Vagina (tissue), 2 donors: ENCODE measurements at regions not wholly inside any gene's neighbourhood (a gene's known extent, or its start where the extent isn't known, plus 50 kb on each side); places are given as distances from the start of the nearest gene placed in this dataset.

Experiments
- DNase-seq, 2 donors: peaks; one replicate each; pipeline ENCODE4 v3.0.0-alpha.2; 2017; ENCODE audit errors: extremely low spot score in 2 of 2
- H3K27ac ChIP-seq: fragments of 200-600 bp; sonication (generic); one replicate; pipeline ENCODE4 v1.5.1; 2019
- H3K27me3 ChIP-seq: fragments of 200-600 bp; sonication (generic); one replicate; pipeline ENCODE4 v1.5.1; 2019
- H3K36me3 ChIP-seq, 2 donors: fragments of 200-600 bp; sonication (generic); one replicate each; pipeline ENCODE4 v1.5.1; 2017 to 2019
- H3K4me1 ChIP-seq: fragments of 200-600 bp; sonication (generic); one replicate; pipeline ENCODE4 v1.5.1; 2019
- H3K4me3 ChIP-seq, 2 donors: fragments of 200-600 bp; sonication (generic); 1 replicate in 1 of 2; 2 replicates in 1 of 2; pipeline ENCODE4 v1.5.1; 2016 to 2019
- H3K9me3 ChIP-seq: fragments of 200-600 bp; sonication (generic); one replicate; pipeline ENCODE4 v1.5.1; 2019
- CTCF ChIP-seq, 3 experiments: fragments of 450-650 bp in 2 of 3; fragments of 200-600 bp in 1 of 3; sonication (generic) in 1 of 3; IDR thresholded peaks; one replicate each; pipeline ENCODE4 v1.5.1; 2017 to 2019; ENCODE audit warnings: antibody characterized with exemption in 3 of 3, mild to moderate bottlenecking in 2 of 3, moderate library complexity in 2 of 3
- POLR2A ChIP-seq, 2 donors: fragments of 450-650 bp; IDR thresholded peaks; one replicate each; pipeline ENCODE4 v1.6.1; 2017; ENCODE audit warnings: antibody characterized with exemption in 2 of 2, mild to moderate bottlenecking in 2 of 2, moderate library complexity in 2 of 2
- POLR2AphosphoS5 ChIP-seq, 2 donors: sonication (generic); formaldehyde crosslinking; IDR thresholded peaks; one replicate each; pipeline ENCODE4 v1.9.0; 2017; ENCODE audit warnings: antibody characterized with exemption in 2 of 2, mild to moderate bottlenecking in 2 of 2, low read depth in 1 of 2; ENCODE audit not compliant: insufficient read depth in 1 of 2
- intact Hi-C: fragments of 100-400 bp; cut with DNase I; formaldehyde crosslinking; loops from one replicate; pipeline ENCODE4 v1.15.1; 2023

DNA sequence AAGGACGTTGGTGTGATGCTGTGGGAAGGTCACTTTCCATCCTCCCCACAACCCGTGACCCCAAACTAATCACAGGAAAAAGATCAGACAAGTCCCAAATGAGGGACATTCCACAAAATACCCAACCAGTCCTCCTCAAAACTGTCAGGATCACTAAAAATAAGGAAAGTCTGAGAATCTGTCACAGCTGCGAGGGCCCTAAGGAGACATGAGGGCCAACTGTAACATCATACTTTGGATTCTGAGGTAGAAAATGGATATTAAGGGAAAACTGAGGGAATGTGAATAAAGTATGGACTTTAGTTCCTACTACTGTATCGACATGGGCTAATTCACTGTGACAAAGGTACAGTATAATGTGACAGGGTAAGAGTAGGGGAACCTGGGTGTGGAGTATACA is 85.1 kb upstream of the FAM20C start:
- intact Hi-C loops = no loop called here
- Histone ChIP-seq H3K4me1 (no peaks in the 10 kb centered on the region), H3K9me3 (no peaks in the 10 kb centered on the region), H3K27ac (no peak overlapping the region), H3K27me3 (no peaks in the 10 kb centered on the region), H3K36me3 (no peaks in the 10 kb centered on the region), H3K4me3 (no peak overlapping the region)
- no peak for DNase-seq
- TF ChIP-seq POLR2A (IDR thresholded peaks at IDR 0.05) (no peak), POLR2AphosphoS5 (IDR thresholded peaks at IDR 0.05; ENCODE audit: insufficient read depth in 1 of 2, low read depth in 1 of 2) (no peak), CTCF (IDR thresholded peaks at IDR 0.05) (no peak)

DNA sequence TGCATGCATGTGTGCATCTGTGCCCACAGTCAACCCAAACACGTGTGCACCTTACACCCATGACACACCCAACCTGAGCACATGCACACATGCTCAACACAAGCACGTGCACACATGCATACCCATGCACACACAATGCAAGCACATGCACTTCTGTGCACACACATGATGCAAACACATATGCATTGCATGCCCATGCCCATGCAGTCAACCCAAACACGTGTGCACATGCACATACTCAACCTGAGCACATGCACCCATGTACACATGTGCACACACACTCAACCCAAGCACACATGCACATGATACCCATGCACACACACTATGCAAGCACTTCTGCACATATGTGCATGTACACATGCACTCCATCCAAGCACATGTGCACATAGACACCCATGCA is 84.5 kb upstream of the FAM20C start:
- Histone ChIP-seq H3K27me3 (no peaks in the 10 kb centered on the region), H3K9me3 (no peaks in the 10 kb centered on the region), H3K27ac (no peak overlapping the region), H3K36me3 (no peaks in the 10 kb centered on the region), H3K4me1 (no peaks in the 10 kb centered on the region), H3K4me3 (no peak overlapping the region)
- TF ChIP-seq POLR2AphosphoS5 (IDR thresholded peaks at IDR 0.05; ENCODE audit: insufficient read depth in 1 of 2, low read depth in 1 of 2) = no peak
- TF ChIP-seq POLR2A (IDR thresholded peaks at IDR 0.05) = no peak
- no peak for TF ChIP-seq CTCF (IDR thresholded peaks at IDR 0.05)
- intact Hi-C loops = no loop called here
- DNase-seq = no peak

DNA sequence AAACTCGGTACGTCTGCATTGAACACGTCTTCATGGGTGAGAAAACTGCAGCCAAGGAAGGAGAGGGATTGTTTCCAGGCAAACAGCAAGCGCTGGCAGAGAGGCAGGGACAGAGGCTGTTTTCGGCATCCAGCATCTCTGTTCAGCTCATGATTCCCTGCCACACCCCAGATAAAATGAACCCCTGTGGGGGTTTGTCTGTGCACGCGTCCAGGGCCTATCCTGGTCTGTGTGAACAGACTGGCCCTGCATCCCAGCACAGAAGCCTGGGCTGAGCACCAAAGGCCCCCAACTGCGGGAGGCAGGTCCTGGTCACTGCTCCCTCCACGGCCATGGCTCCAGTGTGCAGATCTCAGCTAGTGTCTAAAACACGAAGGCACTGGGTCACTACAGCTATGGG is 83.3 kb upstream of the FAM20C start:
- Histone ChIP-seq H3K27ac (no peak overlapping the region), H3K9me3 (no peaks in the 10 kb centered on the region), H3K4me1 (no peaks in the 10 kb centered on the region), H3K36me3 (no peaks in the 10 kb centered on the region), H3K27me3 (no peaks in the 10 kb centered on the region), H3K4me3 (no peak overlapping the region)
- TF ChIP-seq CTCF (IDR thresholded peaks at IDR 0.05) = no peak
- TF ChIP-seq POLR2AphosphoS5 (IDR thresholded peaks at IDR 0.05; ENCODE audit: insufficient read depth in 1 of 2, low read depth in 1 of 2) = no peak
- TF ChIP-seq POLR2A (IDR thresholded peaks at IDR 0.05) = no peak
- no peak for DNase-seq
- intact Hi-C loops = no loop called here

DNA sequence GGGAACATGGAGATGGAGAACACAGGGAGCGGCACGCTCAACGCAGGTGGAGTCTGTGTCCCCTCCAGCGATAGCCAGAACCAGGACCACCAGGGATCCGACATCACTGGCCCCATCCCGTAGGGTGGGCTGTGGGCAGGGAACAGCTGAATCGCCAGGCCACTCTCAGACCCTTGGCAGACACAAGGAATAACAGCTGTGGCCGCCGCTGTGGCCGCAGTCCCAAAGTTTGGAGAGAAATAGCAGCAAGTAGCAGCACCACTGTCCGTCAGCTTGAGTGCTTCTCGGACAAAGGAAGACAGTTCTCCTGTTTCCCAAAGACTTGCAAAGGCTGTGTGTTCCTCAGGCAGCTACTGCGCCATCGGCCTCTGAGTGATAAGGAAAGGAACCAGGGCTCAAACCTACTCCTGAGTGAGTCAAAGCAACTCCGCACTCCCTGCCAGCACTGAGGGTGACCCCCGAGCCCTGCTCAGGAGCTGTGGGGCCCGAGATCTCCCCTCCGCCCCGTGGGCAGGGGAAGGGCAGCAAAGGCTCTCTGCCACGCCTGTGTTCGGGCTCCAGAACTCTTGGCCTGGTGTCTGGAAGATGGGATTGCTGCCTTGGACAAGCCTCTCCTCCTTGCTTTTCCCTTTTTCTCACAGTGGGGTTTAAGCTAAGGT is 82.3 kb upstream of the FAM20C start:
- H3K27me3 ChIP-seq = no peaks in the 10 kb centered on the region
- no peak for TF ChIP-seq POLR2A (IDR thresholded peaks at IDR 0.05)
- no peak for TF ChIP-seq CTCF (IDR thresholded peaks at IDR 0.05)
- no peak for TF ChIP-seq POLR2AphosphoS5 (IDR thresholded peaks at IDR 0.05; ENCODE audit: insufficient read depth in 1 of 2, low read depth in 1 of 2)
- no peaks in the 10 kb centered on the region for H3K4me1 ChIP-seq
- DNase-seq = no peak
- H3K27ac ChIP-seq = no peak overlapping the region
- no peak overlapping the region for H3K4me3 ChIP-seq
- no peaks in the 10 kb centered on the region for H3K9me3 ChIP-seq
- no peaks in the 10 kb centered on the region for H3K36me3 ChIP-seq
- intact Hi-C loops = no loop called here

GRCh38 chr7:110557-111232 is 81.7 kb upstream of the FAM20C start:
- Histone ChIP-seq H3K27me3 (no peaks in the 10 kb centered on the region), H3K4me3 (no peak overlapping the region), H3K9me3 (no peaks in the 10 kb centered on the region), H3K36me3 (no peaks in the 10 kb centered on the region), H3K27ac (no peak overlapping the region), H3K4me1 (no peaks in the 10 kb centered on the region)
- TF ChIP-seq POLR2A (IDR thresholded peaks at IDR 0.05) (no peak), CTCF (IDR thresholded peaks at IDR 0.05) (no peak), POLR2AphosphoS5 (IDR thresholded peaks at IDR 0.05; ENCODE audit: insufficient read depth in 1 of 2, low read depth in 1 of 2) (no peak)
- DNase-seq = no peak
- intact Hi-C loops = no loop called here
